SK-N-SH treated with all-trans-retinoic acid at 6 μM for 48 hours (cell line): ENCODE measurements at regions not wholly inside any gene's neighbourhood (a gene's known extent, or its start where the extent isn't known, plus 50 kb on each side); places are given as distances from the start of the nearest gene placed in this dataset.

Source experiments
- ATAC-seq: fragments of 200-7000 bp; cut with Tn5 transposase; 3 replicates; pipeline ENCODE4 v1.9.1; 2020; ENCODE audit warnings: mild to moderate bottlenecking, moderate library complexity
- BACH2 ChIP-seq: fragments of 250-450 bp; sonication (Bioruptor Pico); IDR thresholded peaks from 2 replicates; pipeline ENCODE4 v1.9.0; 2021; ENCODE audit warnings: mild to moderate bottlenecking, borderline replicate concordance
- CREB5 ChIP-seq: fragments of 250-450 bp; sonication (Bioruptor Pico); IDR thresholded peaks from 2 replicates; pipeline ENCODE4 v1.5.1; 2020; ENCODE audit warnings: low read depth, mild to moderate bottlenecking, moderate library complexity
- CSDC2 ChIP-seq: fragments of 250-450 bp; sonication (Bioruptor Pico); IDR thresholded peaks from 2 replicates; pipeline ENCODE4 v1.5.0; 2020; ENCODE audit warnings: mild to moderate bottlenecking, moderate library complexity
- GLIS3 ChIP-seq: fragments of 250-450 bp; sonication (Bioruptor Pico); IDR thresholded peaks from 2 replicates; pipeline ENCODE4 v1.5.0; 2020; ENCODE audit warnings: mild to moderate bottlenecking, moderate library complexity
- OSR1 ChIP-seq: fragments of 250-450 bp; sonication (Bioruptor Pico); IDR thresholded peaks from 2 replicates; pipeline ENCODE4 v1.8.0; 2022; ENCODE audit warnings: moderate library complexity, mild to moderate bottlenecking, inconsistent platforms
- PPARA ChIP-seq: fragments of 250-450 bp; sonication (Bioruptor Pico); IDR thresholded peaks from 2 replicates; pipeline ENCODE4 v1.5.0; 2020; ENCODE audit warnings: mild to moderate bottlenecking, borderline replicate concordance
- RARB ChIP-seq: fragments of 250-450 bp; sonication (Bioruptor Pico); IDR thresholded peaks from 2 replicates; pipeline ENCODE4 v1.8.0; 2021; ENCODE audit warnings: mild to moderate bottlenecking, moderate library complexity
- SNAI2 ChIP-seq: fragments of 250-450 bp; sonication (Bioruptor Pico); IDR thresholded peaks from 2 replicates; pipeline ENCODE4 v1.5.0; 2020; ENCODE audit warnings: mild to moderate bottlenecking, moderate library complexity
- TCF4 ChIP-seq: fragments of 250-450 bp; sonication (Bioruptor Pico); IDR thresholded peaks from 2 replicates; pipeline ENCODE4 v1.8.0; 2021; ENCODE audit warnings: mild to moderate bottlenecking, moderate library complexity, borderline replicate concordance
- TSHZ2 ChIP-seq: fragments of 250-450 bp; sonication (Bioruptor Pico); IDR thresholded peaks from 2 replicates; pipeline ENCODE4 v1.5.0; 2020; ENCODE audit warnings: mild to moderate bottlenecking, moderate library complexity
- ZC3H10 ChIP-seq: fragments of 250-450 bp; sonication (Bioruptor Pico); IDR thresholded peaks from 2 replicates; pipeline ENCODE4 v1.5.1; 2021; ENCODE audit warnings: mild to moderate bottlenecking, moderate library complexity
- ZFP3 ChIP-seq: fragments of 250-450 bp; sonication (Bioruptor Pico); IDR thresholded peaks from 2 replicates; pipeline ENCODE4 v1.5.0; 2020; ENCODE audit warnings: mild to moderate bottlenecking, moderate library complexity
- ZFP30 ChIP-seq: fragments of 450-650 bp; formaldehyde crosslinking; IDR thresholded peaks from 2 replicates; pipeline ENCODE4 v1.5.0; 2022; ENCODE audit warnings: mild to moderate bottlenecking, moderate library complexity
- ZNF565 ChIP-seq: fragments of 450-650 bp; formaldehyde crosslinking; conservative IDR thresholded peaks from 2 replicates; pipeline ENCODE4 v1.5.0; 2020; ENCODE audit warnings: low read depth, mild to moderate bottlenecking, moderate library complexity
- ZNF70 ChIP-seq: fragments of 450-650 bp; formaldehyde crosslinking; IDR thresholded peaks from 2 replicates; pipeline ENCODE4 v1.5.0; 2020; ENCODE audit warnings: mild to moderate bottlenecking, moderate library complexity
- ZNF8 ChIP-seq: fragments of 450-650 bp; formaldehyde crosslinking; IDR thresholded peaks from 2 replicates; pipeline ENCODE4 v1.5.0; 2020; ENCODE audit warnings: mild to moderate bottlenecking, moderate library complexity
- TF ChIP-seq, protein P1 (sequence below): fragments of 250-450 bp; sonication (Bioruptor Pico); IDR thresholded peaks from 2 replicates; pipeline ENCODE4 v1.5.1; 2021; ENCODE audit warnings: mild to moderate bottlenecking, moderate library complexity
- TF ChIP-seq, protein P2 (sequence below): fragments of 250-450 bp; sonication (Bioruptor Pico); IDR thresholded peaks from 2 replicates; pipeline ENCODE4 v1.8.0; 2020; ENCODE audit warnings: mild to moderate bottlenecking, moderate library complexity, borderline replicate concordance
- TF ChIP-seq, protein P3 (sequence below): fragments of 250-450 bp; sonication (Bioruptor Pico); IDR thresholded peaks from 2 replicates; pipeline ENCODE4 v1.8.0; 2021; ENCODE audit warnings: low read depth, mild to moderate bottlenecking, moderate library complexity, borderline replicate concordance

GRCh38 chr13:79671420-79671819, 190.5 kb downstream of the NDFIP2 start (continued):
- TF ChIP-seq CREB5 (CRISPR knock-in tag): no peak

DNA sequence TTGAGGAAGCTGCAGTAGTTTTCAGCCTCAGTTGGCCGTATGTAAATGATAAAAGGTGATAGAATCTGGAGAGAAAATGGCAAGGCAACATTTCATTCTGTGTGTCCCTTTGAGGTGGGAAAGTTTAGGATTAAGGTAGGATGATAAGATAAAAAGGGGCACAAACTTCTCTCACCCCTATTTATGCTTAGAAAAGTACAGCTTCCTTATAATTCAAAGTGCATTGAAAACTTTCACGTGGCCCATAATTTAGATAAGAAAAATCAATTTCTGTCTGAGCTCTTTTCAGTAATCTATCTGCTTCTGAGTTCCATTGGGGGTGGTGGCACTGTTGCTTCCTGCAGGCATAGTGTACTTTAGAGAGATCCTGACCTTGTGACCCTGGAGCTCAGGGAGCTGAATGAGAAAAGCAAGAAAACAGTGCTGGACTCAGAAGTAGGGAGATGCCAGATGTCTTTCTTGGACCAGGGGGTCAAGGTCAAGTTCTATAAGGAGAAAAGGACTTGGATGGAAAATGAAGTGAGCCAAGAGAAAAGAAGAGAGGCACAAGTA, 187.3 kb downstream of the NDFIP2 start:
- ATAC-seq: no peak

DNA sequence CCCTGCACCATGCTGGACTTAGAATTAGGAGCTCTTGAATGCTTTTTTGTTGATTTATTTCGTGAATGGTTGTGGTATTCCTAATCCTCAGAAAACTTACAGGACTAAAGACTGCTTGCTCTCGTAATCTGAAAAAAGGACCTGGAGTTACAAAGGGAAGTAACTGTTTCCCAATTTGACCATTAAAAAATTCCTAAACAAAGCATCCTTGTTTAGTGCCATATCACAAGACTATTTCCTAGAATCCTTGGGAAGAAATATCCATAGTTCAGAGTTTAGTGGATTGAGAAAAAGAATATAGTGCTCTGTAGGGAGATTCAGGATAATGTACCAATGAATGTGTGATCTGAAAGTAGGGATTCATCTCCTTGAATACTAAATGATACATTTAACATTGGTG, 186.8 kb downstream of the NDFIP2 start:
- no peak for ATAC-seq
- TF ChIP-seq GLIS3: no peak

More for the DNA sequence above, 187.3 kb downstream of the NDFIP2 start:
- TF ChIP-seq ZC3H10 (CRISPR knock-in tag): no peak
- no peak for TF ChIP-seq OSR1 (CRISPR knock-in tag)
- TF ChIP-seq ZNF70 (CRISPR knock-in tag): no peak
- no peak for TF ChIP-seq TCF4 (CRISPR knock-in tag)
- TF ChIP-seq SNAI2: no peak
- TF ChIP-seq CREB5 (CRISPR knock-in tag): no peak
- TF ChIP-seq, protein P1, sequence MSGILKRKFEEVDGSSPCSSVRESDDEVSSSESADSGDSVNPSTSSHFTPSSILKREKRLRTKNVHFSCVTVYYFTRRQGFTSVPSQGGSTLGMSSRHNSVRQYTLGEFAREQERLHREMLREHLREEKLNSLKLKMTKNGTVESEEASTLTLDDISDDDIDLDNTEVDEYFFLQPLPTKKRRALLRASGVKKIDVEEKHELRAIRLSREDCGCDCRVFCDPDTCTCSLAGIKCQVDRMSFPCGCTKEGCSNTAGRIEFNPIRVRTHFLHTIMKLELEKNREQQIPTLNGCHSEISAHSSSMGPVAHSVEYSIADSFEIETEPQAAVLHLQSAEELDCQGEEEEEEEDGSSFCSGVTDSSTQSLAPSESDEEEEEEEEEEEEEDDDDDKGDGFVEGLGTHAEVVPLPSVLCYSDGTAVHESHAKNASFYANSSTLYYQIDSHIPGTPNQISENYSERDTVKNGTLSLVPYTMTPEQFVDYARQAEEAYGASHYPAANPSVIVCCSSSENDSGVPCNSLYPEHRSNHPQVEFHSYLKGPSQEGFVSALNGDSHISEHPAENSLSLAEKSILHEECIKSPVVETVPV (CRISPR knock-in tag): no peak
- TF ChIP-seq GLIS3: no peak
- no peak for TF ChIP-seq RARB (CRISPR knock-in tag)
- TF ChIP-seq ZNF565: no peak
- TF ChIP-seq ZNF8 (CRISPR knock-in tag): no peak
- TF ChIP-seq, protein P2, sequence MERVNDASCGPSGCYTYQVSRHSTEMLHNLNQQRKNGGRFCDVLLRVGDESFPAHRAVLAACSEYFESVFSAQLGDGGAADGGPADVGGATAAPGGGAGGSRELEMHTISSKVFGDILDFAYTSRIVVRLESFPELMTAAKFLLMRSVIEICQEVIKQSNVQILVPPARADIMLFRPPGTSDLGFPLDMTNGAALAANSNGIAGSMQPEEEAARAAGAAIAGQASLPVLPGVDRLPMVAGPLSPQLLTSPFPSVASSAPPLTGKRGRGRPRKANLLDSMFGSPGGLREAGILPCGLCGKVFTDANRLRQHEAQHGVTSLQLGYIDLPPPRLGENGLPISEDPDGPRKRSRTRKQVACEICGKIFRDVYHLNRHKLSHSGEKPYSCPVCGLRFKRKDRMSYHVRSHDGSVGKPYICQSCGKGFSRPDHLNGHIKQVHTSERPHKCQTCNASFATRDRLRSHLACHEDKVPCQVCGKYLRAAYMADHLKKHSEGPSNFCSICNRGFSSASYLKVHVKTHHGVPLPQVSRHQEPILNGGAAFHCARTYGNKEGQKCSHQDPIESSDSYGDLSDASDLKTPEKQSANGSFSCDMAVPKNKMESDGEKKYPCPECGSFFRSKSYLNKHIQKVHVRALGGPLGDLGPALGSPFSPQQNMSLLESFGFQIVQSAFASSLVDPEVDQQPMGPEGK (CRISPR knock-in tag): no peak
- TF ChIP-seq PPARA (CRISPR knock-in tag): no peak

DNA sequence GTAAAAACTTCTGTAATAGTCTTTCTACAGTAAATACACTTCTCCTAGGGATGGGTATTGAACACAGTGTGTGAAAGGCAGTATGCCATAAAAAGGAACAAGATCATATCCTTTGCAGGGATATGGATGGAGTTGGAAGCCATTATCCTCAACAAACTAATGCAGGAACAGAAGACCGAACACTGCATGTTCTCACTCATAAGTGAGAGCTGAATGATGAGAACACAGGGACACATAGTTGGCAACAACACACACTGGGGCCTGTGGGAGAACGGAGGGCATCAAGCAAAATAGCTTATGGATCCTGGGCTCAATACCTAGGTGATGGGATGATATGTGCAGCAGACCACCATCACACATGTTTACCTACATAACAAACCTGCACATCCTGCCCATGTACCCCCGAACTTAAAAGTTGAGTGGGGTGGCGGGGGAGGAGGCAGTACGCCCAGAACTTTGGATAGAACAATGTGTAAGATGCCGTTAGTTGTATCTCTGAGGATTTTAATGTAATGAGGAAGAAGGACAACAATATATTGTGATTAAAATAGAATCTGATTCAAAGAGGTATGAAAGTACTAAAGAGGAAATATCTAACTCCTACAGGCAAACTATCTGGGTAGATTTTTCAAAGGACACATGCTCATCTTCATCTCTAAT, 183.2 kb downstream of the NDFIP2 start:
- no peak for TF ChIP-seq RARB (CRISPR knock-in tag)
- TF ChIP-seq, all 23 proteins: peak for 0

GRCh38 chr13:79663435-79663834, 182.5 kb downstream of the NDFIP2 start:
- ATAC-seq: no peak
- TF ChIP-seq, protein P3, sequence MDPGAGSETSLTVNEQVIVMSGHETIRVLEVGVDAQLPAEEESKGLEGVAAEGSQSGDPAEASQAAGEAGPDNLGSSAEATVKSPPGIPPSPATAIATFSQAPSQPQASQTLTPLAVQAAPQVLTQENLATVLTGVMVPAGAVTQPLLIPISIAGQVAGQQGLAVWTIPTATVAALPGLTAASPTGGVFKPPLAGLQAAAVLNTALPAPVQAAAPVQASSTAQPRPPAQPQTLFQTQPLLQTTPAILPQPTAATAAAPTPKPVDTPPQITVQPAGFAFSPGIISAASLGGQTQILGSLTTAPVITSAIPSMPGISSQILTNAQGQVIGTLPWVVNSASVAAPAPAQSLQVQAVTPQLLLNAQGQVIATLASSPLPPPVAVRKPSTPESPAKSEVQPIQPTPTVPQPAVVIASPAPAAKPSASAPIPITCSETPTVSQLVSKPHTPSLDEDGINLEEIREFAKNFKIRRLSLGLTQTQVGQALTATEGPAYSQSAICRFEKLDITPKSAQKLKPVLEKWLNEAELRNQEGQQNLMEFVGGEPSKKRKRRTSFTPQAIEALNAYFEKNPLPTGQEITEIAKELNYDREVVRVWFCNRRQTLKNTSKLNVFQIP: no peak
- TF ChIP-seq ZNF8 (CRISPR knock-in tag) (no peak), ZC3H10 (CRISPR knock-in tag) (no peak), RARB (CRISPR knock-in tag) (no peak), ZFP3 (CRISPR knock-in tag) (no peak), ZNF565 (no peak), ZFP30 (CRISPR knock-in tag) (no peak), BACH2 (CRISPR knock-in tag) (no peak), CSDC2 (CRISPR knock-in tag) (no peak), TSHZ2 (CRISPR knock-in tag) (no peak), SNAI2 (no peak)
- TF ChIP-seq, protein P2 (CRISPR knock-in tag): no peak
- TF ChIP-seq, protein P1 (CRISPR knock-in tag): no peak

More for the DNA sequence above, 183.2 kb downstream of the NDFIP2 start:
- ATAC-seq: no peak
